ENCODE measurements at regions not wholly inside any gene's neighbourhood (a gene's known extent, or its start where the extent isn't known, plus 50 kb on each side); places are given as distances from the start of the nearest gene placed in this dataset.

GRCh38 chr9:80922544-80922943 is 766.8 kb downstream of the TLE1 start:
- H3K4me3 ChIP-seq, result no peak overlapping the region
- no peaks in the 10 kb centered on the region for H3K79me2 ChIP-seq
- H3K36me3 ChIP-seq (replicated peaks; ENCODE audit: insufficient read depth, low read depth), result no peaks in the 10 kb centered on the region
- no peaks in the 10 kb centered on the region for H4K20me1 ChIP-seq (ENCODE audit: insufficient read depth, poor library complexity, severe bottlenecking)
- no peak overlapping the region for H2AFZ ChIP-seq
- DNase-seq (ENCODE audit: low spot score), result no peak
- no peak overlapping the region for H3K27ac ChIP-seq
- H3K4me2 ChIP-seq, result no peak overlapping the region
- WGBS (ENCODE audit: low lambda C conversion rate, missing lambda C conversion rate), result 74% methylated on average over 3 of the region's 3 CpGs
- TF ChIP-seq EZH2phosphoT487 (IDR thresholded peaks at IDR 0.05; ENCODE audit: low read depth, severe bottlenecking, unreplicated experiment) (no peak), CTCF (IDR thresholded peaks at IDR 0.05; ENCODE audit: poor library complexity) (no peak), EZH2 (IDR thresholded peaks at IDR 0.05; ENCODE audit: borderline replicate concordance) (no peak)
- no peaks in the 10 kb centered on the region for H3K27me3 ChIP-seq
- H3K4me1 ChIP-seq (ENCODE audit: insufficient read depth), result no peaks in the 10 kb centered on the region
- no peaks in the 10 kb centered on the region for H3K9me2 ChIP-seq (replicated peaks; ENCODE audit: insufficient read depth)
- H3K9me3 ChIP-seq (ENCODE audit: low read depth), result no peaks in the 10 kb centered on the region

- H2AFZ ChIP-seq, result no peak overlapping the region
- H3K9me3 ChIP-seq (ENCODE audit: low read depth), result no peaks in the 10 kb centered on the region
- no peak for DNase-seq (ENCODE audit: low spot score)
- H3K9me2 ChIP-seq (replicated peaks; ENCODE audit: insufficient read depth), result no peaks in the 10 kb centered on the region
- TF ChIP-seq EZH2 (IDR thresholded peaks at IDR 0.05; ENCODE audit: borderline replicate concordance), result no peak
- no peak for TF ChIP-seq EZH2phosphoT487 (IDR thresholded peaks at IDR 0.05; ENCODE audit: low read depth, severe bottlenecking, unreplicated experiment)
- no peak for TF ChIP-seq CTCF (IDR thresholded peaks at IDR 0.05; ENCODE audit: poor library complexity)
- H4K20me1 ChIP-seq (ENCODE audit: insufficient read depth, poor library complexity, severe bottlenecking), result no peaks in the 10 kb centered on the region
- H3K4me1 ChIP-seq (ENCODE audit: insufficient read depth), result no peaks in the 10 kb centered on the region
- H3K4me2 ChIP-seq, result no peak overlapping the region
- H3K36me3 ChIP-seq (replicated peaks; ENCODE audit: insufficient read depth, low read depth), result no peaks in the 10 kb centered on the region
- no peak overlapping the region for H3K4me3 ChIP-seq
- no peaks in the 10 kb centered on the region for H3K27me3 ChIP-seq
- WGBS (ENCODE audit: low lambda C conversion rate, missing lambda C conversion rate), result 97% methylated on average over 10 of the region's 10 CpGs
- H3K27ac ChIP-seq, result no peak overlapping the region
- H3K79me2 ChIP-seq, result no peaks in the 10 kb centered on the region
These were observed 782.6 kb downstream of the TLE1 start for GRCh38 chr9:80906728-80907127.

DNA sequence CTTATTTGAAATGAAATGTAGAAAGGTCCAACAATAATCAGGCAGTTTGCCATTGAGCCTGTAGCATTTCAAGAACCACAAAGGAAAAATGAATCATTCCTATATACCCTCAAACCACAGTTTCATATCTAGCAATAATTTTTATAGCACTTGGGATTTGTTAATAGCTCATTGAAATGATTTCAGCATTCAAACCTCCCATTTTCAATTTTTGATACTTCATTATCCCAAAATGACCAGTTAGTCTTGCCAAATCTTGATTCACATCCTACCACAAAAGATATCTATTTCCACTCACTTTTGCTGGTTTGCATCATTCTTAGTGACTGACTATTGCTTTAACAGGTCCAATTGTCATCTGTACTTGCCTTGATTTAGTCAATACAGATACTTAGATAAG is 790.1 kb downstream of the TLE1 start:
- H3K9me2 ChIP-seq (replicated peaks; ENCODE audit: insufficient read depth), result peaks cover 5% of the 10 kb centered on the region
- no peak overlapping the region for H3K4me2 ChIP-seq
- TF ChIP-seq EZH2phosphoT487 (IDR thresholded peaks at IDR 0.05; ENCODE audit: low read depth, severe bottlenecking, unreplicated experiment) (no peak), EZH2 (IDR thresholded peaks at IDR 0.05; ENCODE audit: borderline replicate concordance) (no peak), CTCF (IDR thresholded peaks at IDR 0.05; ENCODE audit: poor library complexity) (no peak)
- no peaks in the 10 kb centered on the region for H3K9me3 ChIP-seq (ENCODE audit: low read depth)
- H4K20me1 ChIP-seq (ENCODE audit: insufficient read depth, poor library complexity, severe bottlenecking), result no peaks in the 10 kb centered on the region
- H3K79me2 ChIP-seq, result no peaks in the 10 kb centered on the region
- H2AFZ ChIP-seq, result no peak overlapping the region
- H3K27me3 ChIP-seq, result no peaks in the 10 kb centered on the region
- H3K27ac ChIP-seq, result no peak overlapping the region
- DNase-seq (ENCODE audit: low spot score), result no peak
- H3K4me3 ChIP-seq, result no peak overlapping the region
- no peaks in the 10 kb centered on the region for H3K36me3 ChIP-seq (replicated peaks; ENCODE audit: insufficient read depth, low read depth)
- no peaks in the 10 kb centered on the region for H3K4me1 ChIP-seq (ENCODE audit: insufficient read depth)

GRCh38 chr9:80893190-80893589 is 796.2 kb downstream of the TLE1 start:
- Histone ChIP-seq H3K9me3 (ENCODE audit: low read depth) (no peaks in the 10 kb centered on the region), H4K20me1 (ENCODE audit: insufficient read depth, poor library complexity, severe bottlenecking) (no peaks in the 10 kb centered on the region), H3K4me1 (ENCODE audit: insufficient read depth) (no peaks in the 10 kb centered on the region), H3K9me2 (replicated peaks; ENCODE audit: insufficient read depth) (no peaks in the 10 kb centered on the region), H3K27me3 (no peaks in the 10 kb centered on the region), H3K79me2 (no peaks in the 10 kb centered on the region), H3K4me2 (no peak overlapping the region), H3K4me3 (no peak overlapping the region), H3K36me3 (replicated peaks; ENCODE audit: insufficient read depth, low read depth) (no peaks in the 10 kb centered on the region), H3K27ac (no peak overlapping the region), H2AFZ (no peak overlapping the region)
- WGBS (ENCODE audit: low lambda C conversion rate, missing lambda C conversion rate), result 80% methylated on average over 2 of the region's 2 CpGs
- TF ChIP-seq EZH2phosphoT487 (IDR thresholded peaks at IDR 0.05; ENCODE audit: low read depth, severe bottlenecking, unreplicated experiment), result no peak
- TF ChIP-seq CTCF (IDR thresholded peaks at IDR 0.05; ENCODE audit: poor library complexity), result no peak
- no peak for TF ChIP-seq EZH2 (IDR thresholded peaks at IDR 0.05; ENCODE audit: borderline replicate concordance)
- DNase-seq (ENCODE audit: low spot score), result no peak

Measured in hepatocyte (in vitro differentiated cells).